NCI-H526 treated with DMSO at 0.1 percent for 48 hours (cell line): ENCODE measurements at regions not wholly inside any gene's neighbourhood (a gene's known extent, or its start where the extent isn't known, plus 50 kb on each side); places are given as distances from the start of the nearest gene placed in this dataset.

ENCODE experiments used
- DNase-seq: peaks from one replicate; lab custom pipeline; 2025; lab: John Stamatoyannopoulos, UW

GRCh38 chr1:163406772-163407171 lies 85.0 kb downstream of the NUF2 start:
- no peak for DNase-seq

GRCh38 chr1:163408262-163408661 lies 86.5 kb downstream of the NUF2 start:
- no peak for DNase-seq

GRCh38 chr1:163410073-163410999 lies 88.6 kb downstream of the NUF2 start:
- DNase-seq = peak; percentile 91

GRCh38 chr1:163412221-163412620 lies 90.5 kb downstream of the NUF2 start:
- DNase-seq = peak; percentile 47

GRCh38 chr1:163414778-163415177 lies 93.0 kb downstream of the NUF2 start:
- peak; percentile 96 for DNase-seq

- no peak for DNase-seq
These were observed 99.9 kb downstream of the NUF2 start for GRCh38 chr1:163421701-163422100.

GRCh38 chr1:163422738-163423404 lies 101.1 kb downstream of the NUF2 start:
- DNase-seq = no peak

GRCh38 chr1:163426505-163427251 lies 104.9 kb downstream of the NUF2 start:
- DNase-seq = no peak

- no peak for DNase-seq
These were observed 105.5 kb downstream of the NUF2 start for GRCh38 chr1:163427279-163427678.

- DNase-seq = no peak
These were observed 114.5 kb downstream of the NUF2 start for GRCh38 chr1:163436140-163436812.

- DNase-seq = no peak
These were observed 117.7 kb downstream of the NUF2 start for GRCh38 chr1:163439471-163439870.

- no peak for DNase-seq
These were observed 118.3 kb downstream of the NUF2 start for GRCh38 chr1:163440090-163440489.

GRCh38 chr1:163442231-163442879 lies 120.6 kb downstream of the NUF2 start:
- peak; percentile 63 for DNase-seq

- no peak for DNase-seq
These were observed 121.1 kb downstream of the NUF2 start for GRCh38 chr1:163442895-163443294.

- no peak for DNase-seq
These were observed 122.1 kb downstream of the NUF2 start for GRCh38 chr1:163443863-163444262.

- DNase-seq = no peak
These were observed 122.9 kb downstream of the NUF2 start for GRCh38 chr1:163444665-163445064.

GRCh38 chr1:163450986-163451385 lies 129.2 kb downstream of the NUF2 start:
- DNase-seq = no peak

GRCh38 chr1:163459539-163459938 lies 137.8 kb downstream of the NUF2 start:
- no peak for DNase-seq

- DNase-seq = no peak
These were observed 145.5 kb downstream of the NUF2 start for GRCh38 chr1:163467289-163467688.

- peak; percentile 98 for DNase-seq
These were observed 150.3 kb downstream of the NUF2 start for GRCh38 chr1:163471779-163472650.
